ENCODE measurements at regions not wholly inside any gene's neighbourhood (a gene's known extent, or its start where the extent isn't known, plus 50 kb on each side); places are given as distances from the start of the nearest gene placed in this dataset.

- TF ChIP-seq CTCF (IDR thresholded peaks at IDR 0.05; ENCODE audit: extremely low read depth, missing control alignments), result no peak
Observed at GRCh38 chr16:52852978-52853377, 199.7 kb downstream of the CHD9NB start.

GRCh38 chr16:52851211-52851740 is 201.4 kb downstream of the CHD9NB start:
- TF ChIP-seq CTCF (IDR thresholded peaks at IDR 0.05; ENCODE audit: extremely low read depth, missing control alignments), result no peak
- no peak for DNase-seq (ENCODE audit: low spot score)

More at GRCh38 chr16:52852978-52853377, 199.7 kb downstream of the CHD9NB start:
- no peak for DNase-seq (ENCODE audit: low spot score)

GRCh38 chr16:52843381-52843780 is 209.3 kb downstream of the CHD9NB start:
- no peak for TF ChIP-seq CTCF (IDR thresholded peaks at IDR 0.05; ENCODE audit: extremely low read depth, missing control alignments)
- DNase-seq (ENCODE audit: low spot score), result no peak

GRCh38 chr16:52837251-52837650 is 215.4 kb downstream of the CHD9NB start:
- no peak for TF ChIP-seq CTCF (IDR thresholded peaks at IDR 0.05; ENCODE audit: extremely low read depth, missing control alignments)

GRCh38 chr16:52834736-52835465 is 217.8 kb downstream of the CHD9NB start:
- TF ChIP-seq CTCF (IDR thresholded peaks at IDR 0.05; ENCODE audit: extremely low read depth, missing control alignments), result no peak
- no peak for DNase-seq (ENCODE audit: low spot score)

More at GRCh38 chr16:52837251-52837650, 215.4 kb downstream of the CHD9NB start:
- DNase-seq (ENCODE audit: low spot score), result no peak

GRCh38 chr16:52832771-52833170 is 219.9 kb downstream of the CHD9NB start:
- TF ChIP-seq CTCF (IDR thresholded peaks at IDR 0.05; ENCODE audit: extremely low read depth, missing control alignments), result no peak
- no peak for DNase-seq (ENCODE audit: low spot score)

GRCh38 chr16:52827456-52827855 is 225.2 kb downstream of the CHD9NB start:
- no peak for TF ChIP-seq CTCF (IDR thresholded peaks at IDR 0.05; ENCODE audit: extremely low read depth, missing control alignments)
- no peak for DNase-seq (ENCODE audit: low spot score)

Data from GM20000 (cell line).